Left ventricle myocardium superior (tissue), 1 donor: ENCODE measurements at regions not wholly inside any gene's neighbourhood (a gene's known extent, or its start where the extent isn't known, plus 50 kb on each side); places are given as distances from the start of the nearest gene placed in this dataset.
"Not testable (repeated sequence)": the region's sequence is repeated elsewhere in the genome, so short reads cannot be mapped to it uniquely, and the experiment has no call there.

Experiments used
- ATAC-seq: fragments of 200-7000 bp; cut with Tn5 transposase; one replicate; pipeline ENCODE4 v1.9.1; 2020; ENCODE audit warnings: mild to moderate bottlenecking, moderate library complexity
- DNase-seq: peaks from one replicate; pipeline ENCODE4 v3.0.0-alpha.2; 2020
- intact Hi-C: fragments of 100-400 bp; cut with micrococcal nuclease; formaldehyde crosslinking; loops from one replicate; pipeline ENCODE4 v1.11.0; 2022
- donor health status: DM: no; HTN: yes; CAD: no; lungs with severe emphysema.

DNA sequence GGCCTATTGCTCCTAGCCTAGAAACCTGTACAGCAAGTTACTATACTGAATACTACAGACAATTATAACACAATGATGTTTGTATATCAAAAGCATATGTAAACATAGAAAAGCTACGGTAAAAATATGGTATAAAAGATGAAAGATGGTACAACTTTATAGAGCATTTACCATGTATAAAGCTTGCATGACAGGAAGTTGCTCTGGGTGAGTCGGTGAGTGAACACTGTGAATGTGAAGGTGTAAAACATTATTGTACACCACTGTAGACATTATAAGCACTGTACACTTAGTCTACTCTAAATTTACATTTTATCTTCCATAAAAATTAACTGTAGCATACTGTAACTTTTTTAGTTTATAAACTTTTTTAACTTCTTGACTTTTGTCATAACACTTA is 674.3 kb upstream of the ZWINT start:
- intact Hi-C loops, result no loop called here
- DNase-seq (no peak), ATAC-seq (no peak)

GRCh38 chr10:57032301-57032700 is 671.2 kb upstream of the ZWINT start:
- DNase-seq, ATAC-seq, intact Hi-C loops: not testable (repeated sequence)

DNA sequence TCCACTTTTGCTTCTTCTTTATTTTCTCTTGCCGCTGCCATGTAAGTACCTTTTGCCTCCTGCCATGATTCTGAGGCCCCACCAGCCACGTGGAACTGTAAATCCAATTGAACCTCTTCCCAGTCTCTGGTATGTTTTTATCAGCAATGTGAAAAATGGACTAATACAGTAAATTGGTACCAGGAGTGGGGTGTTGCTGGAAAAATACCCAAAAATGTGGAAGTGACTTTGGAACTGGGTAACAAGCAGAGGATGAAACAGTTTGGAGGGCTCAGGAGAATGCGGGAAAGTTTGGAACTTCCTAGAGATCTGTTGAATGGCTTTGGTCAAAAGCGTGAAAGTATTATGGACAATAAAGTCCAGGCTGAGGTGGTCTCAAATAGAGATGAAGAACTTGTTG is 670.3 kb upstream of the ZWINT start:
- intact Hi-C loops, result no loop called here
- no peak for ATAC-seq
- no peak for DNase-seq

DNA sequence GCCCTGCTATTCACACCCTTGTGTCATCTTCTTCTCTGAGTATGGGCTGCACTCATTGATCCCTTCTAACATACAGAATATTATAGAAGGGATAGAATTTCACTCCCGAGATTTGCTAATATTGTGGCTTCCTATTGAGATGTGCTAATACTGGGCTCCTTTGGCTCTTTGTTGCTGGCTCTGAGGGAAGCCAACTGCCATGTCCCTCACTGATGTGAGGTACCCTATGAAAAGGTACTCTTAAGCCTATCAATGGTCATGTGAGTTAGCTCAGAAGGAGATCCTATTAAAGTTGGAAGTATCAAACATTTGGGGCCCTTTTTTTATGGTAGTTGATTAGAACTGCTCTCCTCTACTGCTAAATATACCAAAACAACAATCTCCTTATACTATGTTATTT is 665.2 kb upstream of the ZWINT start:
- intact Hi-C loops, result no loop called here
- peak; percentile 64 for ATAC-seq
- DNase-seq, result no peak

- no peak for DNase-seq
- no peak for ATAC-seq
- intact Hi-C loops, result no loop called here
Measured at GRCh38 chr10:57023626-57024025, 662.6 kb upstream of the ZWINT start.

DNA sequence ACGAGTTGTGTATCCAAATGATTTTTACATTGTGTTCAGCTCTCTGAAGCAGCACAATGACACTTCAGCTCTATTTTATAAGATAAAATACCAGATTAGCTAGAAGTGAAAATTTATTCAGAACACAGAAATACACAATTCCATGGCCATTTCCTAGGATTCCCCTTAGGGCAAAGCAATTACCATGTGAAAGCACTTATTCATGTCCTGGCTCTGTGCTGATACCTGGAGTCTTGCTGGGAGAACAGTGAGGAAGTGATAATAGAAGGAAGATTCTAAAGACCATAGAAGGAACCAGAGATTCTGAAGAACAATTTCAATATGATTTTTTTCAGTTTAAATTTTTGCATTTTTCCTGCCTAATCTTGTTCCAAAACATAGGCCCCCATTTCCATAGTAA is 657.4 kb upstream of the ZWINT start:
- no peak for DNase-seq
- no peak for ATAC-seq
- intact Hi-C loops, result no loop called here

DNA sequence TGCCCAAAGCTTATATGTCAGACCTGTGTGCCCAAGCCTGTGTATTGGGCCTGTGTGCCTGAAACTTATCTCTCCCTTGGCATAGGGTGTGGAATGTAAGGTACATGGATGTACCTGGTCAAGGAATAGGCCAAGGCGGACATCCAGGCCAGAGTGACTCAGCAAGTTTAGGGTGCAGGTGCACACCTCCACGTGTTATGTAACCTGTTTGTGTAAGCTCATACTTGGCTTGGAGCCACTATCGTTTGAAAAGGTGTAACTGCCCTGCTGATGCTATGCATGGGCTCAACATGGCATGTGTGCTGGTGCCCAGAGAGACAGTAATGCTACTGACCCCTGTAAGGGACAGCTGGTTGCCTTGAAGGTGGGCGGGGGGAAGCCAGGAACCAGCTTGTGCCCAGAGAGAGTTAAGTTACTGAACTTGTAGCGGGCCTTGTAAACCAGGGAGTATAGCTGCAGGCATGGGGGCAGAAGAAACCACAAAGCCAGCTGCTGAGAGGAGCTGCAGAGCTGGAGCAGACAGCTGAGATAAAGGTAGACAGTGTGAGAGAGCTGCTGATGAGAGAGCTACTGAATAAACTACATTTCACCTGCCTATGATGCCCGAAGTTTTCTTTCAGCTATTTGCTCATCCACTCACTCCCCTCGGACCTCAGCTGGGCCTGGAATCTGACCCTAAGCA is 656.4 kb upstream of the ZWINT start:
- intact Hi-C loops, result no loop called here

DNA sequence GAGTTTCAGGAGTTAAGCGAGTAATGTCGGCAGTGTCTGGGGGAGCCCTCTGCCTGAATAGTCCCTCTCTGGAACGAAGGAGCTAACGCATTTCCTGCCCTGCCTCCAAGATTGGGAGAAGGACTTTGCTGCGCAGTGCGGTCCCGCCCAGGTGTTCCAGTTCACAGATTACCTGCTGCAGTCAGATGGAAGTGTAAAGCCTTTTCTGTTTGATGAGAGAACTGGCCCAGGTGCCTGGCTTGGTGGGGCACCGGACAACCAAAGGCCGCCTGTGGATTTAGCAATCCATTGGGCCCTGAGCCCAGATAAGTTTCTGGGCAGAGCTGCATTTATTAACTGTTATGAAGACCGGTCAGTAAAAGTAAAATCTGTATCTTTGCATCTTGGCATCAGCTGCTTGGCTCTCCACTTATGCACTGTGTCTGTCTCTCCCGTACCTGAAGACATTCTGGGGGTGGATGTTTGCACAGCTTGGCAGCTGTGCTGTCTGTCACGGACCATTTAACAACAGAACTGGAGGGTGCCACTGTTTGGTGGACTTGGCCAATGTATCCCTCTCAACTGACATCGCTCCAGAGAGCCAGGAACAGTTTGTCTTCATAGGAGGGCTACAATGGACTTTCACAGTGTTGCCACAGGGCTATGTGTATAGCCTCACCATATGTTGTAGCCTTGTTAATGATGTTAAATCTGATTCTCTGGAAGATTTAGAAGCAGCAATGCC is 654.7 kb upstream of the ZWINT start:
- DNase-seq (no peak), ATAC-seq (peak; percentile 72)
- intact Hi-C loops, result no loop called here

More for the DNA sequence above, 656.4 kb upstream of the ZWINT start:
- DNase-seq (no peak), ATAC-seq (no peak)

DNA sequence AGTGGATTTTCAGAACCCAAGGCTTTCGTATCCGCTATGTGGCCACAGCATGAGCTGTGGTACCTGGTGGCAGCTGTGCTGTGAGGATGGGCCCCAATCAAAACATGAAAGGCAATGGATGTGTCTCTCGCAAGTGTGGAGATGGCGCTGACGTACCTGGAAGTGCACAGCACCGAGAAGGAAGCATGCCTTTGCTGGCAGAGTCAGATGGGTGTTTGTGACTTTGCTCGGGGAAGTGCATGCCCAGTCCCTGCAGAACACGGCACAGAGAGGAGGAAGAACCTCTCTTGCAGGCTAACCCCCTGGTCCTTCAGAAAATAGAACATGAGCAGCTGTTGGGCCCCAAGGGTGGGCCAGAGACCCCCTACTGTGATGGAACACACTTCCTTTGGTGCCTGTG is 654.1 kb upstream of the ZWINT start:
- intact Hi-C loops, result no loop called here
- ATAC-seq (peak; percentile 69), DNase-seq (no peak)

- peak; percentile 95 for ATAC-seq
- intact Hi-C loops, result no loop called here
- no peak for DNase-seq
Measured at GRCh38 chr10:57014758-57015157, 653.7 kb upstream of the ZWINT start.

DNA sequence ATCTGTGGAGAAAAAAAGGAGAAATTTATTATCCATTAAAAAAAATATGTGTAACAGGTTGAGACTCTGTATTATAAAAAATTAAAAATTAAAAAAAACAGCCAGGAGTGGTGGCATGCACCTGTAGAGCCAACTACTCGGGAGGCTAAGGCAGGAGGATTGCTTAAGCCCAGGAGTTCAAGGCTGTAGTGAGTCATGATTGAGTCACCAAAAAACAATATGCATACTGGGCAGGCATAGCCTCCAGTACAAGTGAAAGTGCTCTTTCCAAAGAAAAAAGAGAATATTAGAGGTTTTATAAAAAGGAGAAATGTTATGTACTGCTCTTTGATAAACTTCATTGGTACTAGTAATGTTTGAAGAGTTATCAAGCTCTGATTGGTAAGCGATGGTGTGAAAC is 647.1 kb upstream of the ZWINT start:
- DNase-seq, result no peak
- no peak for ATAC-seq
- intact Hi-C loops, result no loop called here

- ATAC-seq (no peak), DNase-seq (no peak)
- intact Hi-C loops, result no loop called here
Measured at GRCh38 chr10:56991591-56992069, 630.6 kb upstream of the ZWINT start.

- ATAC-seq (no peak), DNase-seq (no peak)
- intact Hi-C loops, result no loop called here
Measured at GRCh38 chr10:56975513-56975912, 614.5 kb upstream of the ZWINT start.

DNA sequence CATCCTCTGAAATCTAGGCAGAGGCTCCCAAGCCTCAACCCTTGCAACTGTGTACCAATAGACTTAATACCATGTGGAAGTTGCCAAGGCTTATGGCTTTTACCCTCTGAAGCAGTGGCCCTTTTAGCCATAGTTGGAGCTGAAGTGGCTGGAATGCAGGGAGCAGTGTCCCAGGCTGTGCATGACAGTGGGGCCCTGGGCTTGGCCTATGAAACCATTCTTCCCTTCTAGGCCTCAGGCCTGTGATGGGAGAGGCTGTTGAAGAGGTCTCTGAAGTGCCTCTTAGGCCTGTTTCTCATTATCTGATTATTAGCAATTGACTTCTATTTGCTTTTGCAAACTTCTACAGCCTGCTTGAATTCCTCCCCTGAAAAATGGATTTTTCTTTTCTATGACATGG is 612.7 kb upstream of the ZWINT start:
- DNase-seq (no peak), ATAC-seq (no peak)
- intact Hi-C loops, result no loop called here

DNA sequence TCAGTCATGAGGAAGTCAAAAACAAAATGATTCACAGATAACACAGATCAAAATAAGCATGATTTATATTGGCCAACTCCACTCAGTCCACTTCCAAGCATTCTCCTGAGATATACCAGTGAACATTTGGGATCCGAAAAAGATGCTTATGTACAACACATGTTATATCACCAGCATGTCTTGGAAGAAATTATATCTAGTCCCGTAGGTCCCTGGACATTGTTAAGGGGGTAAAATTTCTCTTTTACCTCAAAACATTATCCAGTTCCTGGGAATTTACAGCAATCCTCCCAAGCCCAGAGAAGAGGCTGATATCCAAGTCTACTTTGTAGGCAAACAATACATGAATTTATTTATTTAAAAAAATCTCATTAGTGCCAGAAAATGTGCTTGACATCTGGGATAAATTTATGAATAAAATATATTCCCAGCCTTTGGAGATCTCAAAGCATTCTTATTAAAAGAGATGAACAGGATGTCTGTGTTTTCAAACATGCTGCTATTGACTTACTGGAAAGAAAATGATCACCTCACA is 582.2 kb upstream of the ZWINT start:
- ATAC-seq (no peak), DNase-seq (no peak)
- intact Hi-C loops, result no loop called here

DNA sequence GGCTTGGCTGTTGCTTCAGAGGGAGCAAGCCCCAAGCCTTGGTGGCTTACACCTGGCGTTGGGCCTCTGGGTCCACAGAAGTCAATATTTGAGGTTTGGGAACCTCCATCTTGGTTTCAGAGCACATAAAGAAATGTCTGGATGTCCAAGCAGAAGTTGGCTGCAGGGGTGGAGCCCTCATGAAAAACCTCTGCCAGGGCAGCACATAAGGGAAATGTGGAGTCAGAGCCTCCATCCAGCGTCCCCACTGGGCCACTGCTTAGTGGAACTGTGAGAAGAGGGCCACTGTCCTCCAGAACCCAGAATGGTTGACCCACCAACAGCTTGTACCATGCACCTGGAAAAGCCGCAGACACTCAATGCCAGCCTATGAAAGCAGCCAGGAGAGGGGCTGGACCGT is 573.5 kb upstream of the ZWINT start:
- no peak for DNase-seq
- intact Hi-C loops, result no loop called here
- ATAC-seq, result no peak

- intact Hi-C loops, result no loop called here
- no peak for ATAC-seq
- no peak for DNase-seq
Measured at GRCh38 chr10:56928714-56929113, 567.7 kb upstream of the ZWINT start.

DNA sequence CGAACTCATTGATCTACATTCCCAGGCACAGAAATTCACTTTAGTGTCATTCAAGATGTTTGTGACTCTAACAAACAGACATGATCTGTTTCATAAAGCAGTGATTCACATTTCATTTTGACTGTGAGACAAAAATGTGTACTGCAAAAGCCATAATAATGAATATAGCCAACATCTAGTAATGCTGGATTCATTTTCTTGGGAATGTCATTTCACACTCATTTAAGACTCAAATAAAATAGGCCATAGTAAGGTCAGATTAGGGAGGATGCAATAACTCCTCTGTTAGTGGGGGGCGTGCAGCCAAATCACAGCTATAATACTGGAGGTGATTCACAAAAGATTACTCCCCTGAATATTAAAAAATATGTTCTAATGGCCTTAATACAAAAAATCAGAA is 566.6 kb upstream of the ZWINT start:
- intact Hi-C loops, result no loop called here
- DNase-seq (no peak), ATAC-seq (no peak)

GRCh38 chr10:56920601-56921261 is 559.7 kb upstream of the ZWINT start:
- intact Hi-C loops, result no loop called here
- no peak for ATAC-seq
- no peak for DNase-seq

- intact Hi-C loops, result no loop called here
- DNase-seq (no peak), ATAC-seq (no peak)
Measured at GRCh38 chr10:56912043-56912442, 551.0 kb upstream of the ZWINT start.
